Spleen (tissue), 11 donors: ENCODE measurements at regions not wholly inside any gene's neighbourhood (a gene's known extent, or its start where the extent isn't known, plus 50 kb on each side); places are given as distances from the start of the nearest gene placed in this dataset.

Source experiments
- DNase-seq: peaks from one replicate; pipeline ENCODE4 v3.0.0-alpha.2; 2020
- H3K27ac ChIP-seq, 8 donors: fragments of 200-600 bp; sonication (generic) in 7 of 8; 1 replicate in 4 of 8; 2 replicates in 4 of 8; pipeline versions ENCODE4 v1.5.0 to v1.8.0; 2016 to 2021; ENCODE audit warnings: inconsistent platforms in 4 of 8, mild to moderate bottlenecking in 4 of 8, moderate library complexity in 1 of 8
- H3K27me3 ChIP-seq, 7 donors: fragments of 200-600 bp; sonication (generic) in 6 of 7; replicated peaks in 1 of 7; 1 replicate in 4 of 7; 2 replicates in 3 of 7; pipeline versions ENCODE4 v1.5.0 to v1.8.0; 2016 to 2021; ENCODE audit warnings: inconsistent platforms in 3 of 7, mild to moderate bottlenecking in 1 of 7
- H3K36me3 ChIP-seq, 6 donors: fragments of 200-600 bp; sonication (generic) in 5 of 6; 1 replicate in 4 of 6; 2 replicates in 2 of 6; pipeline versions ENCODE4 v1.5.0 to v1.8.0; 2016 to 2021; ENCODE audit warnings: inconsistent platforms in 2 of 6
- H3K4me1 ChIP-seq, 6 donors: fragments of 200-600 bp; sonication (generic) in 5 of 6; 1 replicate in 3 of 6; 2 replicates in 3 of 6; pipeline versions ENCODE4 v1.5.0 to v1.8.0; 2016 to 2021; ENCODE audit warnings: inconsistent platforms in 3 of 6
- H3K4me3 ChIP-seq, 8 donors: fragments of 200-600 bp; sonication (generic) in 7 of 8; 1 replicate in 4 of 8; 2 replicates in 4 of 8; pipeline versions ENCODE4 v1.5.0 to v1.8.0; 2016 to 2021; ENCODE audit warnings: inconsistent platforms in 4 of 8, mild to moderate bottlenecking in 4 of 8, moderate library complexity in 2 of 8
- H3K9me3 ChIP-seq, 8 donors: fragments of 200-600 bp; sonication (generic) in 7 of 8; 1 replicate in 4 of 8; 2 replicates in 4 of 8; pipeline versions ENCODE4 v1.5.0 to v1.8.0; 2016 to 2021; ENCODE audit warnings: inconsistent platforms in 4 of 8
- POLR2A ChIP-seq, 3 donors: fragments of 450-650 bp; IDR thresholded peaks; one replicate each; pipeline ENCODE4 v1.5.1; 2017; ENCODE audit warnings: antibody characterized with exemption in 3 of 3, mild to moderate bottlenecking in 1 of 3
- POLR2AphosphoS5 ChIP-seq, 3 donors: sonication (generic); formaldehyde crosslinking; IDR thresholded peaks; one replicate each; pipeline ENCODE4 v1.5.1; 2017; ENCODE audit warnings: antibody characterized with exemption in 3 of 3
- WGBS, 5 donors: extraction: QIAGEN DNeasy Blood & Tissue Kit in 3 of 5; methylation state at CpG; one replicate each; pipeline versions ENCODE4 v1.1.5 to v1.1.7; 2013 to 2018; 5-methylcytosine and 5-hydroxymethylcytosine counted together
- intact Hi-C: fragments of 100-400 bp; cut with DNase I; formaldehyde crosslinking; loops from one replicate; pipeline ENCODE4 v1.15.0; 2023; ENCODE audit warnings: low total_unique reads
- TF ChIP-seq, protein P1 (sequence below), 11 experiments: fragments of 200-600 bp in 7 of 11; fragments of 450-650 bp in 4 of 11; sonication (generic) in 4 of 11; IDR thresholded peaks in 8 of 11; conservative IDR thresholded peaks in 3 of 11; 1 replicate in 7 of 11; 2 replicates in 4 of 11; pipeline versions ENCODE4 v1.4.0 to v1.8.0; 2016 to 2021; ENCODE audit warnings: antibody characterized with exemption in 11 of 11, inconsistent platforms in 4 of 11, mild to moderate bottlenecking in 1 of 11
- donor health status: healthy with polysubstance abuse.
- donor health status: DM: no; HTN: no; CAD: no; lungs with moderate emphysema.
- donor health status: DM: no; HTN: no; CAD: no.
- donor health status: Bipolar disorder and iron deficiency.
- donor health status: healthy.
- donor health status: DM: no; HTN: no; CAD: no.
- donor health status: DM: yes; HTN: yes; CAD: no.

DNA sequence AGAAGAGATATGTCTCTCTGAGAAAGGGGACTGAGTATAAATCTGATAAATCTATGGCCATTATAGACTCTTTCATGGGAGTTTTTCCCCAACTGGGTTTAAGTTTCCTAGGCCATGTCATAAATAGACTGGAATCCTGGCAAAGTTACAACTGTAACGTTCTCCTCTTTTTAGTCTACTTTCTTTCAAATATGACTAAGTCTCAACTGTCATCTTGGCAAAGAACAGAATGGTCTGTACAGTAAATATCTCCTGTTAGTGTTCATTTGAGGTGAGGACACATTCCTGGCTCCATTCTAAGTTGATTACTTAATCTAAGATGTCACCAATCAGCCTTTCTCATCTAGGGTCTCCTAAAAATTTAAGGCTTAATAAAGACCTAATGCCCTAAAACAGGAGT, 300.5 kb downstream of the BRINP2 start:
- no peak for DNase-seq
- 53 to 71% (median 62%) methylated on average over 1 of the region's 1 CpG for WGBS, 5 donors
- Histone ChIP-seq H3K9me3 (no peaks in the 10 kb centered on the region), H3K27me3 (no peaks in the 10 kb centered on the region), H3K27ac (no peak overlapping the region), H3K36me3 (no peaks in the 10 kb centered on the region), H3K4me1 (no peaks in the 10 kb centered on the region), H3K4me3 (no peak overlapping the region)
- no peak for TF ChIP-seq POLR2AphosphoS5 (IDR thresholded peaks at IDR 0.05)
- TF ChIP-seq, protein P1, sequence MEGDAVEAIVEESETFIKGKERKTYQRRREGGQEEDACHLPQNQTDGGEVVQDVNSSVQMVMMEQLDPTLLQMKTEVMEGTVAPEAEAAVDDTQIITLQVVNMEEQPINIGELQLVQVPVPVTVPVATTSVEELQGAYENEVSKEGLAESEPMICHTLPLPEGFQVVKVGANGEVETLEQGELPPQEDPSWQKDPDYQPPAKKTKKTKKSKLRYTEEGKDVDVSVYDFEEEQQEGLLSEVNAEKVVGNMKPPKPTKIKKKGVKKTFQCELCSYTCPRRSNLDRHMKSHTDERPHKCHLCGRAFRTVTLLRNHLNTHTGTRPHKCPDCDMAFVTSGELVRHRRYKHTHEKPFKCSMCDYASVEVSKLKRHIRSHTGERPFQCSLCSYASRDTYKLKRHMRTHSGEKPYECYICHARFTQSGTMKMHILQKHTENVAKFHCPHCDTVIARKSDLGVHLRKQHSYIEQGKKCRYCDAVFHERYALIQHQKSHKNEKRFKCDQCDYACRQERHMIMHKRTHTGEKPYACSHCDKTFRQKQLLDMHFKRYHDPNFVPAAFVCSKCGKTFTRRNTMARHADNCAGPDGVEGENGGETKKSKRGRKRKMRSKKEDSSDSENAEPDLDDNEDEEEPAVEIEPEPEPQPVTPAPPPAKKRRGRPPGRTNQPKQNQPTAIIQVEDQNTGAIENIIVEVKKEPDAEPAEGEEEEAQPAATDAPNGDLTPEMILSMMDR (IDR thresholded peaks at IDR 0.05 in 8 of 11, conservative IDR thresholded peaks at IDR 0.05 in 3 of 11), result no peak
- no peak for TF ChIP-seq POLR2A (IDR thresholded peaks at IDR 0.05)
- intact Hi-C loops, result no loop called here

- intact Hi-C loops, result no loop called here
- TF ChIP-seq POLR2AphosphoS5 (IDR thresholded peaks at IDR 0.05) (no peak), POLR2A (IDR thresholded peaks at IDR 0.05) (no peak)
- TF ChIP-seq, protein P1 (IDR thresholded peaks at IDR 0.05 in 8 of 11, conservative IDR thresholded peaks at IDR 0.05 in 3 of 11), result no peak
- no peak overlapping the region for H3K4me3 ChIP-seq
- H3K4me1 ChIP-seq, result no peaks in the 10 kb centered on the region
- WGBS, 5 donors, result 91 to 98% (median 93%) methylated on average over 3 of the region's 3 CpGs
- H3K27me3 ChIP-seq, result no peaks in the 10 kb centered on the region
- no peaks in the 10 kb centered on the region for H3K36me3 ChIP-seq
- H3K27ac ChIP-seq, result no peak overlapping the region
- no peak for DNase-seq
- peaks cover 0 to 6% (median 0%) of the 10 kb centered on the region in 8 donors for H3K9me3 ChIP-seq
These were observed 298.8 kb downstream of the BRINP2 start for GRCh38 chr1:177469519-177469918.

GRCh38 chr1:177466286-177466685, 295.5 kb downstream of the BRINP2 start:
- H3K4me1 ChIP-seq, result no peaks in the 10 kb centered on the region
- H3K36me3 ChIP-seq, result no peaks in the 10 kb centered on the region
- peaks cover 0 to 8% (median 0%) of the 10 kb centered on the region in 8 donors for H3K9me3 ChIP-seq
- intact Hi-C loops, result no loop called here
- H3K27me3 ChIP-seq, result no peaks in the 10 kb centered on the region
- TF ChIP-seq, protein P1 (IDR thresholded peaks at IDR 0.05 in 8 of 11, conservative IDR thresholded peaks at IDR 0.05 in 3 of 11), result no peak
- TF ChIP-seq POLR2A (IDR thresholded peaks at IDR 0.05), result no peak
- no peak for DNase-seq
- H3K4me3 ChIP-seq, result no peak overlapping the region
- 69 to 86% (median 76%) methylated on average over 2 of the region's 2 CpGs for WGBS, 5 donors
- H3K27ac ChIP-seq, result no peak overlapping the region

DNA sequence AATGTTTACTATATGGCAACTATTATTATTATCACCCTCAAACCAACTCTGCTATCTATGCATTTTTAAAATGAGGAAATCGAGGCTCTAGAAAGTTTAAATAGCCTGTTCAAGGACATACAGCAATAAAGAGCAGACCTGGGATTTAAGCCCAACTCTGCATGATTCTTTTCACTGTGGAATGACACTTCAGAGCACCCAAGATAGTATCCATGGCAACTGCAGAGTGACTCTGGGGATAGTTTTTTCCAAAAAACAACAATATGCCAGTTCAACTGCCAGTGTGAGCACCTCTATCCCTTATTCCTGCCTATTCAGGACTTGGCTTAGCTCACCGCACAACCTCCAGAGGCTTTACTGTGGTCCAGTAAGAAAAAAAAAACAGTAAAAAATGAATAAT, 293.9 kb downstream of the BRINP2 start:
- H3K27ac ChIP-seq, result no peak overlapping the region
- 55 to 66% (median 60%) methylated on average over 2 of the region's 2 CpGs for WGBS, 5 donors
- TF ChIP-seq POLR2A (IDR thresholded peaks at IDR 0.05) (no peak), POLR2AphosphoS5 (IDR thresholded peaks at IDR 0.05) (no peak)
- TF ChIP-seq, protein P1 (IDR thresholded peaks at IDR 0.05 in 8 of 11, conservative IDR thresholded peaks at IDR 0.05 in 3 of 11), result no peak
- H3K9me3 ChIP-seq, result peaks cover 0 to 12% (median 0%) of the 10 kb centered on the region in 8 donors
- H3K36me3 ChIP-seq, result no peaks in the 10 kb centered on the region
- no peak overlapping the region for H3K4me3 ChIP-seq
- intact Hi-C loops, result no loop called here
- no peaks in the 10 kb centered on the region for H3K4me1 ChIP-seq
- DNase-seq, result no peak
- no peaks in the 10 kb centered on the region for H3K27me3 ChIP-seq
